Osteocyte (in vitro differentiated cells): ENCODE measurements at regions not wholly inside any gene's neighbourhood (a gene's known extent, or its start where the extent isn't known, plus 50 kb on each side); places are given as distances from the start of the nearest gene placed in this dataset.

Source experiments
- DNase-seq: peaks from one replicate; pipeline ENCODE4 v3.0.0; 2021; ENCODE audit warnings: mixed read lengths; ENCODE audit not compliant: unreplicated experiment; ENCODE audit errors: extremely low spot score
- H3K27ac Mint-ChIP-seq: one replicate; pipeline ENCODE4 v1.8.0; 2021; ENCODE audit warnings: mild to moderate bottlenecking, mixed read lengths; ENCODE audit not compliant: unreplicated experiment
- H3K27me3 Mint-ChIP-seq: one replicate; pipeline ENCODE4 v1.8.0; 2021; ENCODE audit warnings: mixed read lengths; ENCODE audit not compliant: unreplicated experiment
- H3K36me3 Mint-ChIP-seq: one replicate; pipeline ENCODE4 v1.8.0; 2021; ENCODE audit warnings: mixed read lengths; ENCODE audit not compliant: unreplicated experiment
- H3K4me1 Mint-ChIP-seq: one replicate; pipeline ENCODE4 v1.8.0; 2021; ENCODE audit warnings: mixed read lengths; ENCODE audit not compliant: unreplicated experiment
- H3K4me3 Mint-ChIP-seq: one replicate; pipeline ENCODE4 v1.8.0; 2021; ENCODE audit warnings: mild to moderate bottlenecking, moderate library complexity, mixed read lengths; ENCODE audit not compliant: unreplicated experiment
- H3K9me3 Mint-ChIP-seq: one replicate; pipeline ENCODE4 v1.8.0; 2021; ENCODE audit warnings: mixed read lengths; ENCODE audit not compliant: unreplicated experiment
- TF ChIP-seq, protein P1 (sequence below): fragments of 200-600 bp; sonication (generic); IDR thresholded peaks from 2 replicates; pipeline ENCODE4 v1.5.0; 2021; ENCODE audit warnings: antibody characterized with exemption, mild to moderate bottlenecking, moderate library complexity

DNA sequence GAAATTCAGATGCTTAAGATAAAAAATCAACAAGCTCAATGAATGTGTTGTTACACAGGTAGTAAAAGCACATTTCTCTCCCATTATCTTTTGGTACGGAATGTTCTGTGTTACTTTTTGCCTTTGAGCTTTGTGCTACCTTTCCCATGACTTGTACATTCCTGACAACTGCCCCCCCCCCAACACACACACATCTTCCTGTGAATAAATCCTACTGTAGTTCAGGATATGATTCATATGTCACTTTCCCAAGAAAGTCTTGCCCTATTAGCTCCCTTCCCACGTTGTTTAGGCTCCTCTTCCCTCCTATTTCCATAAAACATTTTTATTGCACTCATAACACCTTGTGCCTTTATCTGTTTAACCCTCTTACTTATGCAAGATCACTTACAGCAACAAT, 442.6 kb upstream of the LRATD1 start:
- DNase-seq: no peak
- TF ChIP-seq, protein P1, sequence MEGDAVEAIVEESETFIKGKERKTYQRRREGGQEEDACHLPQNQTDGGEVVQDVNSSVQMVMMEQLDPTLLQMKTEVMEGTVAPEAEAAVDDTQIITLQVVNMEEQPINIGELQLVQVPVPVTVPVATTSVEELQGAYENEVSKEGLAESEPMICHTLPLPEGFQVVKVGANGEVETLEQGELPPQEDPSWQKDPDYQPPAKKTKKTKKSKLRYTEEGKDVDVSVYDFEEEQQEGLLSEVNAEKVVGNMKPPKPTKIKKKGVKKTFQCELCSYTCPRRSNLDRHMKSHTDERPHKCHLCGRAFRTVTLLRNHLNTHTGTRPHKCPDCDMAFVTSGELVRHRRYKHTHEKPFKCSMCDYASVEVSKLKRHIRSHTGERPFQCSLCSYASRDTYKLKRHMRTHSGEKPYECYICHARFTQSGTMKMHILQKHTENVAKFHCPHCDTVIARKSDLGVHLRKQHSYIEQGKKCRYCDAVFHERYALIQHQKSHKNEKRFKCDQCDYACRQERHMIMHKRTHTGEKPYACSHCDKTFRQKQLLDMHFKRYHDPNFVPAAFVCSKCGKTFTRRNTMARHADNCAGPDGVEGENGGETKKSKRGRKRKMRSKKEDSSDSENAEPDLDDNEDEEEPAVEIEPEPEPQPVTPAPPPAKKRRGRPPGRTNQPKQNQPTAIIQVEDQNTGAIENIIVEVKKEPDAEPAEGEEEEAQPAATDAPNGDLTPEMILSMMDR: no peak
- Mint-ChIP-seq H3K27ac (no peak overlapping the region), H3K4me1 (no peaks in the 10 kb centered on the region), H3K4me3 (no peak overlapping the region), H3K27me3 (no peaks in the 10 kb centered on the region), H3K36me3 (no peaks in the 10 kb centered on the region), H3K9me3 (no peaks in the 10 kb centered on the region)

- TF ChIP-seq, protein P1: no peak
- Mint-ChIP-seq H3K27ac (no peak overlapping the region), H3K27me3 (no peaks in the 10 kb centered on the region), H3K4me3 (no peak overlapping the region), H3K36me3 (no peaks in the 10 kb centered on the region), H3K4me1 (no peaks in the 10 kb centered on the region), H3K9me3 (no peaks in the 10 kb centered on the region)
- no peak for DNase-seq
Observed at GRCh38 chr2:14194233-14194632, 438.3 kb upstream of the LRATD1 start.

- TF ChIP-seq, protein P1: no peak
- no peaks in the 10 kb centered on the region for H3K9me3 Mint-ChIP-seq
- H3K4me3 Mint-ChIP-seq: no peak overlapping the region
- no peak overlapping the region for H3K27ac Mint-ChIP-seq
- no peaks in the 10 kb centered on the region for H3K4me1 Mint-ChIP-seq
- no peaks in the 10 kb centered on the region for H3K36me3 Mint-ChIP-seq
- no peaks in the 10 kb centered on the region for H3K27me3 Mint-ChIP-seq
- no peak for DNase-seq
Observed at GRCh38 chr2:14197293-14197692, 435.2 kb upstream of the LRATD1 start.

DNA sequence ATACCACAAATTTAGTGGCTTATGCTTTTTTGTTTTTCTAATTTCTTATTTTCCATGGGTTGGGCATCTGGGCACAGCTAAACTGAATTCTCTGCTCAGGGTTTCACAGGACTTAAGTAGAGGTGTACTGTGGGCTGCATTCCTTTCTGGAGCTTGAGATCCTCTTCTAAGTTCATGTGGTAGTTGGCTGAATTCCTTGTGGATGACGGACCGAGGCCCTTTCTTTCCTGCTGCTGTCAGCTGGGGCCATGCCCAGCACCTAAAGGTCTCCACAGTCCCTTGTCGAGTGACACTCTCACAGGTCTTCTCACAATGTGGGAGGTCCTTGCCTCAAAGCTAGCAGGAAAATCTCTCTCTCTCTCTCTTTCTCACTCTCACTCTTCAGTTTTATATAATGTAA, 433.5 kb upstream of the LRATD1 start:
- Mint-ChIP-seq H3K9me3 (peaks cover 4% of the 10 kb centered on the region), H3K4me3 (no peak overlapping the region), H3K27ac (no peak overlapping the region), H3K4me1 (no peaks in the 10 kb centered on the region), H3K27me3 (no peaks in the 10 kb centered on the region), H3K36me3 (no peaks in the 10 kb centered on the region)
- DNase-seq: no peak
- TF ChIP-seq, protein P1: no peak

- Mint-ChIP-seq H3K27ac (no peak overlapping the region), H3K4me1 (no peaks in the 10 kb centered on the region), H3K9me3 (no peaks in the 10 kb centered on the region), H3K36me3 (no peaks in the 10 kb centered on the region), H3K4me3 (no peak overlapping the region), H3K27me3 (no peaks in the 10 kb centered on the region)
- no peak for DNase-seq
- TF ChIP-seq, protein P1: no peak
Observed at GRCh38 chr2:14219306-14219705, 413.2 kb upstream of the LRATD1 start.
